ENCODE measurements at regions not wholly inside any gene's neighbourhood (a gene's known extent, or its start where the extent isn't known, plus 50 kb on each side); places are given as distances from the start of the nearest gene placed in this dataset.
A peak's percentile ranks its signal among the peaks of the same experiment; 100 is the strongest.
"Not testable (repeated sequence)": the region's sequence is repeated elsewhere in the genome, so short reads cannot be mapped to it uniquely, and the experiment has no call there.

DNA sequence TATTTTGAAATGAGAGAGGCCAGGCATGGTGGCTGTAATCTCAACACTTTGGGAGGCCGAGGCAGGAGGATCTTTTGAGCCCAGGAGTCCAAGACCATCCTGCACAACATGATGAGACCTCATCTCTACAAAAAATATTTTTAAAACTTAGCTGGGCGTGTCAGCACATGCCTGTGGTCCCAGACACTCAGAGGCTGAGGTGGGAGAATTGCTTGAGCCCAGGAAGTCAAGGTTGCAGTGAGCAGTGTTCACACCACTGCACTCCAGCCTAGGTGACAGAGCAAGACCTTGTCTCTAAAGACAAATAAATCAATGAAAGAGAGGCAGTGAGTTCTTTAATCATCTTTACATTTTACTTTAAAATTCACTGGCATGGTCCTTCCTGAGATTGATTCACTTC, 124.5 kb downstream of the DUSP6 start:
- no peak for DNase-seq (ENCODE audit: low spot score)

DNA sequence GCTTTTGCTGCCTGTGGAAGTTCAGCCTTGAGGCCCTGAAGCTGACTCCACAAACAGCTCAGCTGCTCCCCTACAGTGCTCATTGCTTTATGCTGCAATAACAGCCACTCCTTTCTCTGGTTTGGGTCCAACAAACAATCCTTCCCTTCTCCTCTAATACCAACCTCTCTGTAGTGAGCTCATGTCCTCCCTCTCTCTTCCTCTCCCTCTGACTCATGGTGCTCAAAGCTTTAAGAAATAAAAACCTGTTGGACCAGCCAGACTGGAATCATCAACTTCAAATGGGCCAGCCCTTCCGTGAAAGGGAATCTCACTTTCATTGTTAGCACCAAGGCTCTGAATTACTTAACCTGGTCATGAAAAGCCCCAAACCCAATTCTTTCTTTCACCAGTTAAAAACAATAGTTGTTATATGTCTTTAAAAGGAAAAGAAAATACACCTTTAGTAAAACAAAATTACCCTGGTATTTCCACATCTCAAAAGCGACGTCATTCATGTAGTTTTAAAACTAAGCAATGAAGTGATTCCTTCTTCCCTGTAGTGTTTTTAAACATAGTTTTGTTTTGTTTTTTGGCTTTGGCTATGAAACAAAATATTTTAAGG, 126.4 kb downstream of the DUSP6 start:
- peak; percentile 72 for DNase-seq (ENCODE audit: low spot score)

GRCh38 chr12:89225401-89225800, 126.9 kb downstream of the DUSP6 start:
- peak; percentile 85 for DNase-seq (ENCODE audit: low spot score)

DNA sequence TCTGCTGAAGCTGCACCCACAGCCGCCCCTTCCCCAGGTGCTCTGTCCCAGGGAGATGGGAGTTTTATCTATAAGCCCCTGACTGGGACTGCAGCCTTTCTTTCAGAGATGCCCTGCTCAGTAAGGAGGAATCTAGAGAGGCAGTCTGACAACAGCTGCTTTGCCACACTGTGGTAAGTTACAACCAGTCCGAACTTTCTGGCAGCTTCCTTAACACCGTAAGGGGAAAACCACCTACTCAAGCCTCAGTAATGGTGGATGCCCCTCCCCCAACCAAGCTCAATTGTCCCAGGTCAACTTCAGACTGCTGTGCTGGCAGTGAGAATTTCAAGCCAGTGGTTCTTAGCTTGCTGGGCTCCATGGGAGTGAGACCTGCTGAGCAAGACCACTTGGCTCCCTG, 129.7 kb downstream of the DUSP6 start:
- DNase-seq (ENCODE audit: low spot score) = not testable (repeated sequence)

GRCh38 chr12:89217472-89217871, 134.8 kb downstream of the DUSP6 start:
- DNase-seq (ENCODE audit: low spot score) = no peak

DNA sequence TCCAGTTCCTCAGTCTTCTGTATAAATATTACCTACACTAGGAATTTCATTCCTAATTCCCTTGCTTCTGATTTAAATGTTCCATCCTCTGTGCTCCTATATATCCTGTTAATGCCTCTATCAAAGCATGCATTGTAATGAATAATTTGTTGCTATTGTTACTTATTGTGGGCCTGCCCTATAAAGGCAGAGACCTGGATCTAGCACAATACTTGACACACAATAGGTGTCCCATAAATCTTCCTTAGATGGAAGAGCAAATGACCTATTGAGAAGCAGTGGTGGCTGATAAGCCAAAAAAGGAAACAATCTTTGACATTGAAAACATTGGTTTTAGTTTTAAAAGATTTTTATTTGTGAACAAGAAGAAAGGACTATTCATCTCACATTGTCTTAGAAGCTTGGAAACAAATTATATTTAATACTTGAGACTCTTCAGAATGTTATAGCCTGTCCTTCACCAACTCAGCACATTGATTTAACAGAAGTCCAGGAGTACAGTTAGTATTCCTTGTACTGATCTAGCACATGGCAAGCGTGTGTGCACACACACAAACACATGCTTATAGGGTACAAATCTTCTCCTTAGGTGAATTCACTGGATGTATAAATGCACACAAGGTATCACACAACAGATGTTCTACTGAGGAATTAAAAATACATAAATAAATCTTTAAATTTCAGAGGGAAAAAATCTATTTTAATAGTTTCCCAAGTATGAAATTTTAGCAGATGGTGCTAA, 135.9 kb downstream of the DUSP6 start:
- no peak for DNase-seq (ENCODE audit: low spot score)

DNA sequence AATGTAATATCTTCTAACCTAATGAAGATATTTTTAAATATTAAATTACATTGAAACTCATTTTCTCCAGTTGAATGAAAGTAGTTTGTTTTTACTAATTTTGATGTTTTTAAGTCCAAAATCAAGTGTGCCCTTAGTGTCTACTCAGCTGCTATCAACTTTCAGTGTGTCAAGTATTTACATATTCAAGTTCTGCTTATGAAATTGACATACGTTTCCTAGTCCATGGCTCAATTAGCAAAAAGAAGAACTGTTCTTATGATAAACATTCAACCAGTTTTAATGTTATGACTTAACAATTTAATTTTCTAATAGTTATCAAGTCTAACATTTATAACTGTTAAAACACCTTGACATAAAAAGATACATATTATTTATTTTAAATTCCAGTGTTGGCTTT, 137.1 kb downstream of the DUSP6 start:
- DNase-seq (ENCODE audit: low spot score) = no peak

GRCh38 chr12:89213747-89214146, 138.6 kb downstream of the DUSP6 start:
- no peak for DNase-seq (ENCODE audit: low spot score)

GRCh38 chr12:89213139-89213538, 139.2 kb downstream of the DUSP6 start:
- no peak for DNase-seq (ENCODE audit: low spot score)

GRCh38 chr12:89212339-89212771, 139.9 kb downstream of the DUSP6 start:
- no peak for DNase-seq (ENCODE audit: low spot score)

GRCh38 chr12:89211456-89211855, 140.8 kb downstream of the DUSP6 start:
- no peak for DNase-seq (ENCODE audit: low spot score)

GRCh38 chr12:89210277-89210676, 142.0 kb downstream of the DUSP6 start:
- peak; percentile 25 for DNase-seq (ENCODE audit: low spot score)

GRCh38 chr12:89208661-89209096, 143.6 kb downstream of the DUSP6 start:
- no peak for DNase-seq (ENCODE audit: low spot score)

DNA sequence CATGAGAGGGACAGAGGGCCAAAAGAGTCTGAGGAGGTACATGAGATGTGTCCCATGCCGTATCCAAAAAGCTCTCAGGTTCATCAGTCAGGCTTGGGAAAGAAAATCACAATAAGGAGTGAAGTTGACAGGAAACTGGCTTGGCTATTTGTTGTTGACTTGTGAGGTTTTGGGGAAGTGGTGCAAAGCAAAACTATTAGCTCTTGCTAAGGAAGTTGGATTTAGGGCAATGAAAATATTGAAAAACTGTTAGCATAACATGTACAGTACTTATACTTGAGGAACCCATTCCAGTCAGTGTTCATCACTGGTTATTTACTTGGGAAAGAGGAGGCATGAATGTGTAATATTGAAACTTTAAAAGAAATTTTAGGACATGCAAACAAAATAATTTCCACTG, 145.9 kb downstream of the DUSP6 start:
- no peak for DNase-seq (ENCODE audit: low spot score)

GRCh38 chr12:89205517-89205916, 146.8 kb downstream of the DUSP6 start:
- DNase-seq (ENCODE audit: low spot score) = no peak

- DNase-seq (ENCODE audit: low spot score) = no peak
Measured at GRCh38 chr12:89203144-89203543, 149.2 kb downstream of the DUSP6 start.

- no peak for DNase-seq (ENCODE audit: low spot score)
Measured at GRCh38 chr12:89200217-89200616, 152.1 kb downstream of the DUSP6 start.

GRCh38 chr12:89195470-89195869, 156.8 kb downstream of the DUSP6 start:
- DNase-seq (ENCODE audit: low spot score) = no peak

DNA sequence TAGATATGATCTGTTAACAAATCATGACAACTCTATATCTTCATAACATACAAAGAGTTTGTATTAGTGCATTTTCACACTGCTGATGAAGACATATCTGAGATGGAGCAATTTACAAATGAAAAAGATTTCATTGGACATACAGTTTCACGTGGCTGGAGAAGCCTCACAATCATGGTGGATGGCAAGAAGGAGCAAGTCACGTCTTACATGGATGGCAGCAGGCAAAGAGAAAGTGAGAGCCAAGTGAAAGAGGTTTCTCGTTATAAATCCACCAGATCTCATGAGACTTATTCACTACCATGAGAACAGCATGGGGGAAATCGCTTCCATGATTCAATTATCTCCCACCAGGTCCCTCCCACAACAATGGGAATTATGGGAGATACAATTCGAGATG, 157.6 kb downstream of the DUSP6 start:
- no peak for DNase-seq (ENCODE audit: low spot score)

DNA sequence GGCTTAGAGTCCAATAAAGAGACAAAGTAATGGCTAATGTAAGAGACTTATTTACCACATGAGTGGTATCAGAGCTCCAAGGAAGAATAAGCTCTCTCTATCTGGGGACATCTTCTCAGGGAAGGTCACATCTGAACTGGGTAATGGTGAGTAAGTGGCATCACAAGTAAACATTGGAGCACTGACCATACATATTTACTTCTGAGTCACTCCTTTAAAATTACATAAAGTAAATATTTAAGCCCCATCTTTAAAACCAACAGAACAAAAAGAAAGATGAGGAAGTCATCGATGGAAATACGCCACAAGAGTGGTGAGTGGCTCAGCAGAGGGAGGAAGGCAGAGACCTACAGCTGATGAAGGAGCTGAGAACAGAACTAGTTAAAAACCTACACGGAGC, 159.9 kb downstream of the DUSP6 start:
- no peak for DNase-seq (ENCODE audit: low spot score)

DNA sequence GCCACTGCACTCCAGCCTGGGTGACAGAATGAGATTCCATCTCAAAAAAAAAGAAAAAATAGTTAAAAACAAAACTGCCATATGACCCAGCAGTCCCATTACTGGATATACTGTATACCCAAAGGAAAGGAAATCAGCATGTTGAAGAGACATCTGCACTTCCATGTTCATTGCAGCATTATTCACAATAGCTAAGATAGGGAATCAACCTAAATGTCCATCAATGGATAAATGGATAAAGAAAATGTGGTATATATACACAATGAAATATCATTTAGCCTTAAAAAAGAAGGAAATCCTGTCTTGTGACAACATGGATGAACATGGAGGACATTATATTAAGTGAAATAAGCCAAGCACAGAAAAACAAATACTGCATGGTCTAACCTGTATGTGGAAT, 160.7 kb downstream of the DUSP6 start:
- DNase-seq (ENCODE audit: low spot score) = not testable (repeated sequence)

DNA sequence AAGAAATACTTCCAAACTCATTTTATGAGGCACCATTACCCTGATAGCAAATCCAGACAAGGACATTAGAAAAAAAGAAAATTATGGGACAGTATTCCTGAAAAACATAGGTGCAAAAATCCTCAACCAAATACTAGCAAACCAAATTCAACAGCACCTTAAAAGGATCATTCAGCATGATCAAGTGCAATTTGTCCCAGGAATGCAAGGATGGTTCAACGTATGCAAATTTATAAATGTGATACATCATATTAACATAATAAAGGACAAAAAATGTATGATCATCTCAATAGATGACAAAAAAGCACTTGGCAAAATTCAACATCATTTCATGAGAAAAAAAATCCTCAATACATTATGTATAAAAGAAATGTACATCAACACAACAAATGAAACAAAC, 162.9 kb downstream of the DUSP6 start:
- DNase-seq (ENCODE audit: low spot score) = no peak

GRCh38 chr12:89187507-89187906, 164.8 kb downstream of the DUSP6 start:
- DNase-seq (ENCODE audit: low spot score) = no peak

DNA sequence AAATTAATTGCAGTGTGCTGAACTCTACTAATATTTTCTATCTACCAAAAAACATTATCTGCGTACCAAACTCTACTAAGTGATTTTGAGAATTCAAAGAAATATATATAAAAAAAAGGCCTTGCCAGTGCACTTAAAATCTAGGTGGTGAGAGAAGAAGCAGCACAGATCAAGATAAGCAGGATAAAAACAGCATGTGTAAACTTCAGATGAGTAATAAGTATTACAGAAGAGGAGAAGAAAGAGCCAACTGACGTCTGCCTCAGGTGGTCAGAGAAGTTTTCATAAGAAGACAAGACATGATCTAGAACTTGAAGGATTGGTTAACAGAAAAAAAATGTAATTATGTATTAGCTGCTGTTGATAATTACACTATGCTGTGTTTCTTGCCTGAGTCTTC, 166.4 kb downstream of the DUSP6 start:
- DNase-seq (ENCODE audit: low spot score) = no peak
